ENCODE measurements at regions not wholly inside any gene's neighbourhood (a gene's known extent, or its start where the extent isn't known, plus 50 kb on each side); places are given as distances from the start of the nearest gene placed in this dataset.

GRCh38 chr16:14364386-14365199 is 265.5 kb downstream of the PARN start:
- TF ChIP-seq CTCF (conservative IDR thresholded peaks at IDR 0.05; ENCODE audit: low read length) (no peak), EZH2phosphoT487 (IDR thresholded peaks at IDR 0.05; ENCODE audit: borderline replicate concordance) (no peak)

Measured in Loucy (cell line).